Coronary artery (tissue), 2 donors: ENCODE measurements at regions not wholly inside any gene's neighbourhood (a gene's known extent, or its start where the extent isn't known, plus 50 kb on each side); places are given as distances from the start of the nearest gene placed in this dataset.

Experiments used
- DNase-seq: peaks from one replicate; pipeline ENCODE4 v3.0.0-alpha.2; 2017; ENCODE audit warnings: low spot score
- H3K27ac ChIP-seq, 2 donors: fragments of 200-600 bp; sonication (generic); one replicate each; pipeline ENCODE4 v1.5.1; 2016 to 2019
- H3K4me3 ChIP-seq: fragments of 200-600 bp; sonication (generic); 2 replicates; pipeline ENCODE4 v1.5.1; 2016; ENCODE audit warnings: mild to moderate bottlenecking, moderate library complexity
- TF ChIP-seq, protein P1 (sequence below): fragments of 200-600 bp; sonication (generic); IDR thresholded peaks from one replicate; pipeline ENCODE4 v1.5.1; 2019; ENCODE audit warnings: antibody characterized with exemption

GRCh38 chr1:58409336-58409735 is 137.2 kb downstream of the OMA1 start:
- TF ChIP-seq, protein P1, sequence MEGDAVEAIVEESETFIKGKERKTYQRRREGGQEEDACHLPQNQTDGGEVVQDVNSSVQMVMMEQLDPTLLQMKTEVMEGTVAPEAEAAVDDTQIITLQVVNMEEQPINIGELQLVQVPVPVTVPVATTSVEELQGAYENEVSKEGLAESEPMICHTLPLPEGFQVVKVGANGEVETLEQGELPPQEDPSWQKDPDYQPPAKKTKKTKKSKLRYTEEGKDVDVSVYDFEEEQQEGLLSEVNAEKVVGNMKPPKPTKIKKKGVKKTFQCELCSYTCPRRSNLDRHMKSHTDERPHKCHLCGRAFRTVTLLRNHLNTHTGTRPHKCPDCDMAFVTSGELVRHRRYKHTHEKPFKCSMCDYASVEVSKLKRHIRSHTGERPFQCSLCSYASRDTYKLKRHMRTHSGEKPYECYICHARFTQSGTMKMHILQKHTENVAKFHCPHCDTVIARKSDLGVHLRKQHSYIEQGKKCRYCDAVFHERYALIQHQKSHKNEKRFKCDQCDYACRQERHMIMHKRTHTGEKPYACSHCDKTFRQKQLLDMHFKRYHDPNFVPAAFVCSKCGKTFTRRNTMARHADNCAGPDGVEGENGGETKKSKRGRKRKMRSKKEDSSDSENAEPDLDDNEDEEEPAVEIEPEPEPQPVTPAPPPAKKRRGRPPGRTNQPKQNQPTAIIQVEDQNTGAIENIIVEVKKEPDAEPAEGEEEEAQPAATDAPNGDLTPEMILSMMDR, result no peak
- no peak for DNase-seq
- Histone ChIP-seq H3K4me3 (no peak overlapping the region), H3K27ac (no peak overlapping the region)

GRCh38 chr1:58406301-58407071 is 140.0 kb downstream of the OMA1 start:
- no peak for DNase-seq
- no peak overlapping the region for H3K27ac ChIP-seq
- H3K4me3 ChIP-seq, result no peak overlapping the region
- TF ChIP-seq, protein P1, result no peak

DNA sequence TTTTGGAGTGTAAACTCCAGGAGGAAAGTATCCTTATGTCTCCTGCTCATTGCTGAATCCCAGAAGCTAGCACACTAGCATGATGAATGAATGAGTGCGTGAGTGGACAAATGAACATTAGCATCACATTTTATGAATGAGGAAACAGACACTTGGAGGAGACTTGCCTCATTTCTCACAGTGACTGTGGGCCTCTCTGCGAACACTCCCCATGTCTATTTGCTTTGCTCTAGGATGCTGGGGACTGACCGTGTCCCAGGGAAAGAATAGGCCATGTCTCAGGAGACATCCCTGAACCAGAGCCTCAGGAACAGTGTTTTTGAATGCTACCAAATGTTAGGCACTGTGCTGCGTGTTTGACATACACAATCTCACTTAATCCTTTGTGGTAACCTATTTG is 140.9 kb downstream of the OMA1 start:
- Histone ChIP-seq H3K4me3 (no peak overlapping the region), H3K27ac (no peak overlapping the region)
- TF ChIP-seq, protein P1, result no peak
- DNase-seq, result no peak

- TF ChIP-seq, protein P1, result no peak
- DNase-seq, result no peak
- Histone ChIP-seq H3K27ac (no peak overlapping the region), H3K4me3 (no peak overlapping the region)
Measured at GRCh38 chr1:58403894-58404293, 142.6 kb downstream of the OMA1 start.

- no peak for DNase-seq
- TF ChIP-seq, protein P1, result no peak
- no peak overlapping the region for H3K4me3 ChIP-seq
- no peak overlapping the region for H3K27ac ChIP-seq
Measured at GRCh38 chr1:58402444-58402843, 144.1 kb downstream of the OMA1 start.

GRCh38 chr1:58401991-58402390 is 144.5 kb downstream of the OMA1 start:
- H3K27ac ChIP-seq, result no peak overlapping the region
- DNase-seq, result no peak
- TF ChIP-seq, protein P1, result no peak
- no peak overlapping the region for H3K4me3 ChIP-seq

- Histone ChIP-seq H3K27ac (no peak overlapping the region), H3K4me3 (no peak overlapping the region)
- TF ChIP-seq, protein P1, result no peak
- no peak for DNase-seq
Measured at GRCh38 chr1:58399176-58399575, 147.3 kb downstream of the OMA1 start.
